Sigmoid colon (tissue), 3 donors: ENCODE measurements at regions not wholly inside any gene's neighbourhood (a gene's known extent, or its start where the extent isn't known, plus 50 kb on each side); places are given as distances from the start of the nearest gene placed in this dataset.

Experiments
- CTCF ChIP-seq, 4 experiments: fragments of 450-650 bp in 3 of 4; fragments of 200-600 bp in 1 of 4; IDR thresholded peaks; one replicate each; pipeline ENCODE4 v1.5.1; 2016 to 2019; ENCODE audit warnings: antibody characterized with exemption in 4 of 4, mild to moderate bottlenecking in 3 of 4, moderate library complexity in 2 of 4
- POLR2A ChIP-seq, 2 donors: fragments of 450-650 bp; IDR thresholded peaks; one replicate each; pipeline ENCODE4 v1.6.1; 2016; ENCODE audit warnings: antibody characterized with exemption in 2 of 2, mild to moderate bottlenecking in 2 of 2, moderate library complexity in 2 of 2

- TF ChIP-seq CTCF (IDR thresholded peaks at IDR 0.05): no peak
- no peak for TF ChIP-seq POLR2A (IDR thresholded peaks at IDR 0.05)
These were observed 66.6 kb upstream of the KCNA5 start for GRCh38 chr12:4977102-4977501.
